Naive thymus-derived CD8-positive, alpha-beta T cell (primary cell): ENCODE measurements at regions not wholly inside any gene's neighbourhood (a gene's known extent, or its start where the extent isn't known, plus 50 kb on each side); places are given as distances from the start of the nearest gene placed in this dataset.

ENCODE experiments used
- ATAC-seq, 2 donors: fragments of 150-1000 bp; cut with Tn5 transposase in 1 of 2; sonication (Bioruptor Pico), chemical (Tn5 transposase) in 1 of 2; 1 replicate in 1 of 2; 2 replicates in 1 of 2; pipeline ENCODE4 v1.10.0; 2021; ENCODE audit warnings: mild to moderate bottlenecking in 2 of 2, moderate library complexity in 2 of 2
- POLR2A ChIA-PET: fragments of 350-600 bp; sonication (Branson Sonifier 250); formaldehyde crosslinking; loops from one replicate; lab custom pipeline; 2021; ENCODE audit warnings: antibody characterized with exemption; lab: Charles Lee
- DNase-seq, 10 donors: peaks; one replicate each; pipeline versions ENCODE4 v3.0.0 to v3.0.0-alpha.2; 2020 to 2022
- H3K27ac Mint-ChIP-seq, 10 donors: one replicate each; pipeline ENCODE4 v1.8.0; 2020 to 2022; ENCODE audit warnings: mild to moderate bottlenecking in 10 of 10, mixed read lengths in 10 of 10, moderate library complexity in 4 of 10, inconsistent platforms in 1 of 10
- H3K27me3 Mint-ChIP-seq, 5 donors: one replicate each; pipeline ENCODE4 v1.8.0; 2021 to 2022; ENCODE audit warnings: mixed read lengths in 5 of 5
- H3K36me3 Mint-ChIP-seq, 3 donors: one replicate each; pipeline ENCODE4 v1.8.0; 2020 to 2022; ENCODE audit warnings: mixed read lengths in 3 of 3, mild to moderate bottlenecking in 2 of 3, inconsistent platforms in 1 of 3
- H3K4me1 Mint-ChIP-seq, 4 donors: one replicate each; pipeline ENCODE4 v1.8.0; 2021 to 2022; ENCODE audit warnings: mixed read lengths in 4 of 4
- H3K4me3 Mint-ChIP-seq, 10 donors: one replicate each; pipeline ENCODE4 v1.8.0; 2020 to 2022; ENCODE audit warnings: mild to moderate bottlenecking in 10 of 10, mixed read lengths in 10 of 10, moderate library complexity in 6 of 10, inconsistent platforms in 1 of 10
- H3K9me3 Mint-ChIP-seq, 9 donors: one replicate each; pipeline ENCODE4 v1.8.0; 2020 to 2022; ENCODE audit warnings: mixed read lengths in 9 of 9, mild to moderate bottlenecking in 3 of 9, inconsistent platforms in 1 of 9, moderate library complexity in 1 of 9

DNA sequence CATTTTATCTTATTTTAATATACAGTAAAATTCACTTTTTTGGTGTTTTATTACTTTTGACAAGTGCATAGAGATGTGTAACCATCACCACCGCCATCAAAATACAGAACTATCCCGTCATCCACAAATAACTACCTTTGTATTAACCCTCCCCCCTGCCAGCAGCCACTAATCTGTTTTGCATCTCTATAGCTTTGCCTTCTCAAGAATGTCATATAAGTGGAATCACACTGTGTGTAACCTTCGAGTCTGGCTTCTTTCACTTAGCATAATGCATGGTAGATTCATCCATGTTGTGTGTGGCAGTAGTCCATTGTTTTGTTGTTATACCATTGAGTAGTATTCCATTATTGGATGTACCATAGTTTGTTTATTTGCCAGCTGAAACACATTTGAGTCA is 98.8 kb downstream of the BOD1 start:
- DNase-seq (no peak), ATAC-seq (no peak)
- Mint-ChIP-seq H3K4me1 (no peaks in the 10 kb centered on the region), H3K4me3 (no peak overlapping the region), H3K9me3 (peaks cover 0 to 22% (median 11%) of the 10 kb centered on the region in 9 donors), H3K36me3 (peaks cover 0 to 15% (median 0%) of the 10 kb centered on the region in 3 donors), H3K27me3 (peaks cover 14 to 37% (median 22%) of the 10 kb centered on the region in 5 donors), H3K27ac (no peak overlapping the region)
- POLR2A ChIA-PET, result no interaction called here

- Mint-ChIP-seq H3K36me3 (peaks cover 0 to 11% (median 0%) of the 10 kb centered on the region in 3 donors), H3K27me3 (peaks cover 23 to 50% (median 25%) of the 10 kb centered on the region in 5 donors), H3K27ac (no peak overlapping the region), H3K4me1 (no peaks in the 10 kb centered on the region), H3K4me3 (no peak overlapping the region), H3K9me3 (peaks cover 0 to 15% (median 7%) of the 10 kb centered on the region in 9 donors)
- POLR2A ChIA-PET, result no interaction called here
- no peak for ATAC-seq
- DNase-seq, result no peak
These were observed 100.9 kb downstream of the BOD1 start for GRCh38 chr5:173515526-173515925.

DNA sequence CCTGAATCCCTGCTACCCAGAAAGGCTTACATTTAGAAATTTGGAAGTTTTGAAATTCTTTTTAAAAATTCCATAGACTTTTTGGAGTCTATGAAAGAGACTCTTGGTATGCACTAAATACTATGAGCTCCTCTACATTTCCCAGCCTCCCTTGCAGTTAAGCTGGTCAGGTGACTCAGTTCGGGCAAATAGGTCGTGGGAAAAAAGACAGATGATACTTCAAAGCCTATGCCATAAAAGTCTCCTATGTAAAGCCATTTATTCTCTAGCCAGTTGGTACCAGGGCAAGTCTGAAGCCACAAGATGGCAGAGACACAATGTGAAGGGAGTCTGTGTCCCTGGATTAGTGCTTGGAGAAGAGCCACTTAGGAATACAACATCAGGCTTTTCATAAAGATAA is 101.8 kb downstream of the BOD1 start:
- ATAC-seq (no peak), DNase-seq (no peak)
- peaks cover 0 to 11% (median 0%) of the 10 kb centered on the region in 3 donors for H3K36me3 Mint-ChIP-seq
- no peaks in the 10 kb centered on the region for H3K4me1 Mint-ChIP-seq
- peaks cover 22 to 48% (median 23%) of the 10 kb centered on the region in 5 donors for H3K27me3 Mint-ChIP-seq
- no peak overlapping the region for H3K27ac Mint-ChIP-seq
- peaks cover 0 to 11% (median 3%) of the 10 kb centered on the region in 9 donors for H3K9me3 Mint-ChIP-seq
- POLR2A ChIA-PET, result no interaction called here
- H3K4me3 Mint-ChIP-seq, result no peak overlapping the region

DNA sequence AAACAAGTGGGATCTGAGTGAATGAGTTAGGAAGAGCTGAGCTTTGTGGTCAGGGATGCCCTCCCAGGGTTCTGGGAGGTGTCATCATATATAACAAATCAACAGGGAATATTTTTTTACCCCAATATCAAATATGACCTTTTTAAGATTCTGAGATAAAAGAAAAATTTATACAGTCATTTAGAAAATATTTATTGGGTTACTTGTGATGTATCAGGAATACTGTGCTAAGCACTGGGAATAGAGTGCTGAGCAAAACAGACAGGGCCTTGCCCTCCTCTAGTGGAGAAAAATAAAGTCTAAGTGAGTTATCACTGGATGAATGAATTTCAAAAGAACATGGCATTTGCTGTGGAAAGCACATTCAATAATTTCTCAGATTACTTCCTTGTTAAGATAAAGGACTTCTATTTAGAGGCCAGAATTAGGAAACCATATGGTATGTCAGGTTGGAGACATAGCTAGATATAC is 102.9 kb downstream of the BOD1 start:
- Mint-ChIP-seq H3K4me3 (no peak overlapping the region), H3K4me1 (no peaks in the 10 kb centered on the region), H3K27ac (no peak overlapping the region), H3K36me3 (peaks cover 0 to 6% (median 0%) of the 10 kb centered on the region in 3 donors), H3K9me3 (peaks cover 0 to 10% (median 3%) of the 10 kb centered on the region in 9 donors), H3K27me3 (peaks cover 19 to 37% (median 24%) of the 10 kb centered on the region in 5 donors)
- DNase-seq (no peak), ATAC-seq (no peak)
- POLR2A ChIA-PET, result no interaction called here

- ATAC-seq, result no peak
- Mint-ChIP-seq H3K27me3 (peaks cover 18 to 30% (median 23%) of the 10 kb centered on the region in 5 donors), H3K27ac (peak overlapping the region in 1 of 10 donors; percentile 2), H3K36me3 (peaks cover 0 to 6% (median 0%) of the 10 kb centered on the region in 3 donors), H3K4me3 (no peak overlapping the region), H3K9me3 (peaks cover 0 to 10% (median 2%) of the 10 kb centered on the region in 9 donors), H3K4me1 (no peaks in the 10 kb centered on the region)
- POLR2A ChIA-PET, result no interaction called here
- no peak for DNase-seq
These were observed 103.6 kb downstream of the BOD1 start for GRCh38 chr5:173512637-173513435.

DNA sequence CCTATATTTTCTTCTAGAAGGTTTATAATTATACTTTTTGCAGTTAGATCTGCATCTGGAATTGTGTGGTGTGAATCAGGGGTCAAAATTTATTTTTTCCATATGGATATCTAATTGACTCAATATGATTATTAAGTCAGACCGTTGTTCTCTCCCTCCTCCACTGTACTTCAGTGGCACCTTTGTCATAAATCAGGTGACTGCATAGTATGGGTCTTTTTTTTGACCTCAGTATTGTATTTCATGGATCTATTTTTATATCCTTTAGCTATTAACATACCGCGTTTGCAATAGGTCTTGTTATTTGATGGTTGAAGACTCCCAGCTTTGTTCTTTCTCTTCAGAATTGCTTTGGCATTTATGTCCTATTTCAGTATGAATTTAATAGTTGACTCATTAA is 107.4 kb downstream of the BOD1 start:
- H3K9me3 Mint-ChIP-seq, result peaks cover 0 to 20% (median 7%) of the 10 kb centered on the region in 9 donors
- ATAC-seq, result no peak
- no peak overlapping the region for H3K27ac Mint-ChIP-seq
- H3K4me3 Mint-ChIP-seq, result no peak overlapping the region
- POLR2A ChIA-PET, result no interaction called here
- no peak for DNase-seq
- peaks cover 0 to 6% (median 0%) of the 10 kb centered on the region in 3 donors for H3K36me3 Mint-ChIP-seq
- no peaks in the 10 kb centered on the region for H3K4me1 Mint-ChIP-seq
- H3K27me3 Mint-ChIP-seq, result peaks cover 14 to 33% (median 20%) of the 10 kb centered on the region in 5 donors

- peaks cover 0 to 13% (median 8%) of the 10 kb centered on the region in 9 donors for H3K9me3 Mint-ChIP-seq
- H3K36me3 Mint-ChIP-seq, result no peaks in the 10 kb centered on the region
- ATAC-seq (no peak), DNase-seq (no peak)
- H3K27me3 Mint-ChIP-seq, result peaks cover 5 to 17% (median 10%) of the 10 kb centered on the region in 5 donors
- no peak overlapping the region for H3K4me3 Mint-ChIP-seq
- POLR2A ChIA-PET, result no interaction called here
- no peak overlapping the region for H3K27ac Mint-ChIP-seq
- H3K4me1 Mint-ChIP-seq, result no peaks in the 10 kb centered on the region
These were observed 109.3 kb downstream of the BOD1 start for GRCh38 chr5:173507171-173507570.

DNA sequence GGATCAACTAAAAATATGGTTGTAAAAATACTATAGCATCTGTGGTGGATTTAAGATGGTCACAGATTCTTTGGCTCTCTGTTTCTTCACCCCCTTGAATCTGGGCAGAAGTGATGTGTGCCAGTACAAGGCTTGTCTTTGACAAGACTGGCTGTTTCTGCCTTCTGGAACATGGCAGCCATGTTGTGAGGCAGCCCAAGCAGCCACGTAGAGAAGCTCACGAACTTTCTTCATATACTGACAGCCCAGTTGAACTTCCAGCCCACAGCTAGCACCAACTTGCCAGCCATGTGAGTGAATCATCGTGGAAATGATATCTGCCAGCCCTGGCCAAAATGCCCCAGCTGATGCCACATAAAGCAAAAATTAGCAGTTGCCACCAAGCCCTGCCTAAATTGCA is 110.8 kb downstream of the BOD1 start:
- no peaks in the 10 kb centered on the region for H3K36me3 Mint-ChIP-seq
- H3K4me3 Mint-ChIP-seq, result no peak overlapping the region
- ATAC-seq, result no peak
- POLR2A ChIA-PET, result no interaction called here
- no peaks in the 10 kb centered on the region for H3K4me1 Mint-ChIP-seq
- H3K27me3 Mint-ChIP-seq, result peaks cover 0 to 8% (median 6%) of the 10 kb centered on the region in 5 donors
- no peak for DNase-seq
- H3K27ac Mint-ChIP-seq, result peak overlapping the region in 1 of 10 donors; percentile 13
- H3K9me3 Mint-ChIP-seq, result peaks cover 0 to 13% (median 8%) of the 10 kb centered on the region in 9 donors

- Mint-ChIP-seq H3K36me3 (no peaks in the 10 kb centered on the region), H3K4me1 (no peaks in the 10 kb centered on the region), H3K27ac (no peak overlapping the region), H3K4me3 (no peak overlapping the region), H3K9me3 (peaks cover 0 to 13% (median 5%) of the 10 kb centered on the region in 9 donors), H3K27me3 (peaks cover 3 to 12% (median 8%) of the 10 kb centered on the region in 5 donors)
- no peak for DNase-seq
- POLR2A ChIA-PET, result no interaction called here
- ATAC-seq, result no peak
These were observed 114.5 kb downstream of the BOD1 start for GRCh38 chr5:173501922-173502321.

DNA sequence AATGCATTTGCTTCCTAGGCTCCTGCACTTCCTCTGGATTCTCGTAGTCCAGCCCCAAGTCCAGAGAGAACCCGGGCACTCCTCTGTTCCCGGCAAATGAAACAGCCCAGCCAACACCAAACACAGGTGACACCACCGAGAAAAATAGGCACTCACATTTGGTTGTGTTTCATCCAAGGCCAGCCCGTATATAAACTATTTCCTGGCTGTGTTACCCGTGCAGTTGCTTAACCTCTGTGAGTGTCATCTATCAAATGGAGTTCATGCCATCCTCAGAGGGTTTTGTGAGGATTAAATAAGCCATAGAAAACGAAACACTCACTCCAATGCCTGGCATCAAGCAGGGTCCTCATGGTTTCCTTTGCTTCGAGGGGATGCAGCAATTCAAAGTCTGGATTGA is 115.2 kb downstream of the BOD1 start:
- H3K27me3 Mint-ChIP-seq, result peaks cover 3 to 13% (median 8%) of the 10 kb centered on the region in 5 donors
- peaks cover 0 to 11% (median 2%) of the 10 kb centered on the region in 9 donors for H3K9me3 Mint-ChIP-seq
- no peak overlapping the region for H3K27ac Mint-ChIP-seq
- POLR2A ChIA-PET, result no interaction called here
- no peaks in the 10 kb centered on the region for H3K36me3 Mint-ChIP-seq
- H3K4me3 Mint-ChIP-seq, result no peak overlapping the region
- ATAC-seq (no peak), DNase-seq (no peak)
- no peaks in the 10 kb centered on the region for H3K4me1 Mint-ChIP-seq

DNA sequence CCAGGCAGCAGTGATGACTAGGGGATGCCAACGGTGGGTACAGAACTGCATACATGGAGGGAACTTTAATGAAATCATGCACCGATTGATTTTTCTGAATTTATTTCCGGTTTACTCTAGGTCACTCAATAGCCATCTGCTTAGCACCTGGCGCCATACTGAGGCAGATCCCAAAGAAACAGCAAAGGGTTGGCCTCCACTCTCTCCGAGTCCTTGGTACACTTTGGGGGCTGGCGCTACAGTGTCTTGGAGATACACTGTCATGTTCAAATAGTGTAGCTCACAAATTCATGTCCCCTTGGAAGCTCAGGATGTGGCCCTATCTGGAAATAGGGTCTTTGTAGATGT is 116.3 kb downstream of the BOD1 start:
- H3K27me3 Mint-ChIP-seq, result peaks cover 3 to 13% (median 11%) of the 10 kb centered on the region in 5 donors

GRCh38 chr5:173499471-173500212 is 116.8 kb downstream of the BOD1 start:
- Mint-ChIP-seq H3K36me3 (no peaks in the 10 kb centered on the region), H3K27me3 (peaks cover 3 to 13% (median 11%) of the 10 kb centered on the region in 5 donors), H3K9me3 (peaks cover 0 to 7% (median 0%) of the 10 kb centered on the region in 9 donors), H3K4me3 (no peak overlapping the region), H3K4me1 (no peaks in the 10 kb centered on the region), H3K27ac (no peak overlapping the region)
- no peak for ATAC-seq
- POLR2A ChIA-PET, result no interaction called here
- no peak for DNase-seq

More for the DNA sequence above, 116.3 kb downstream of the BOD1 start:
- Mint-ChIP-seq H3K4me1 (no peaks in the 10 kb centered on the region), H3K9me3 (peaks cover 0 to 7% (median 0%) of the 10 kb centered on the region in 9 donors), H3K36me3 (no peaks in the 10 kb centered on the region), H3K4me3 (no peak overlapping the region), H3K27ac (no peak overlapping the region)
- ATAC-seq, result no peak
- DNase-seq, result no peak
- POLR2A ChIA-PET, result no interaction called here
